HL-60 (cell line): ENCODE measurements at regions not wholly inside any gene's neighbourhood (a gene's known extent, or its start where the extent isn't known, plus 50 kb on each side); places are given as distances from the start of the nearest gene placed in this dataset.

ENCODE experiments used
- GABPA ChIP-seq: IDR thresholded peaks from 2 replicates; pipeline ENCODE4 v1.6.1; 2012; ENCODE audit warnings: low read depth
- POLR2AphosphoS5 ChIP-seq: IDR thresholded peaks from 2 replicates; pipeline ENCODE4 v1.6.1; 2012; ENCODE audit warnings: low read depth
- SPI1 ChIP-seq: IDR thresholded peaks from 2 replicates; pipeline ENCODE4 v1.6.1; 2012; ENCODE audit warnings: low read depth, mild to moderate bottlenecking, borderline replicate concordance
- TF ChIP-seq, protein P1 (sequence below): IDR thresholded peaks from one replicate; pipeline ENCODE4 v1.5.1; 2011; ENCODE audit warnings: low read length, control low read depth, inconsistent platforms; ENCODE audit not compliant: insufficient read depth
- TF ChIP-seq, protein P2 (sequence below): IDR thresholded peaks from 2 replicates; pipeline ENCODE4 v1.6.1; 2012; ENCODE audit warnings: low read depth; ENCODE audit not compliant: insufficient replicate concordance

GRCh38 chr1:157410457-157410856 lies 141.9 kb downstream of the FCRL5 start:
- TF ChIP-seq, protein P1, sequence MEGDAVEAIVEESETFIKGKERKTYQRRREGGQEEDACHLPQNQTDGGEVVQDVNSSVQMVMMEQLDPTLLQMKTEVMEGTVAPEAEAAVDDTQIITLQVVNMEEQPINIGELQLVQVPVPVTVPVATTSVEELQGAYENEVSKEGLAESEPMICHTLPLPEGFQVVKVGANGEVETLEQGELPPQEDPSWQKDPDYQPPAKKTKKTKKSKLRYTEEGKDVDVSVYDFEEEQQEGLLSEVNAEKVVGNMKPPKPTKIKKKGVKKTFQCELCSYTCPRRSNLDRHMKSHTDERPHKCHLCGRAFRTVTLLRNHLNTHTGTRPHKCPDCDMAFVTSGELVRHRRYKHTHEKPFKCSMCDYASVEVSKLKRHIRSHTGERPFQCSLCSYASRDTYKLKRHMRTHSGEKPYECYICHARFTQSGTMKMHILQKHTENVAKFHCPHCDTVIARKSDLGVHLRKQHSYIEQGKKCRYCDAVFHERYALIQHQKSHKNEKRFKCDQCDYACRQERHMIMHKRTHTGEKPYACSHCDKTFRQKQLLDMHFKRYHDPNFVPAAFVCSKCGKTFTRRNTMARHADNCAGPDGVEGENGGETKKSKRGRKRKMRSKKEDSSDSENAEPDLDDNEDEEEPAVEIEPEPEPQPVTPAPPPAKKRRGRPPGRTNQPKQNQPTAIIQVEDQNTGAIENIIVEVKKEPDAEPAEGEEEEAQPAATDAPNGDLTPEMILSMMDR: no peak
- TF ChIP-seq POLR2AphosphoS5 (no peak), GABPA (no peak), SPI1 (no peak)
- TF ChIP-seq, protein P2, sequence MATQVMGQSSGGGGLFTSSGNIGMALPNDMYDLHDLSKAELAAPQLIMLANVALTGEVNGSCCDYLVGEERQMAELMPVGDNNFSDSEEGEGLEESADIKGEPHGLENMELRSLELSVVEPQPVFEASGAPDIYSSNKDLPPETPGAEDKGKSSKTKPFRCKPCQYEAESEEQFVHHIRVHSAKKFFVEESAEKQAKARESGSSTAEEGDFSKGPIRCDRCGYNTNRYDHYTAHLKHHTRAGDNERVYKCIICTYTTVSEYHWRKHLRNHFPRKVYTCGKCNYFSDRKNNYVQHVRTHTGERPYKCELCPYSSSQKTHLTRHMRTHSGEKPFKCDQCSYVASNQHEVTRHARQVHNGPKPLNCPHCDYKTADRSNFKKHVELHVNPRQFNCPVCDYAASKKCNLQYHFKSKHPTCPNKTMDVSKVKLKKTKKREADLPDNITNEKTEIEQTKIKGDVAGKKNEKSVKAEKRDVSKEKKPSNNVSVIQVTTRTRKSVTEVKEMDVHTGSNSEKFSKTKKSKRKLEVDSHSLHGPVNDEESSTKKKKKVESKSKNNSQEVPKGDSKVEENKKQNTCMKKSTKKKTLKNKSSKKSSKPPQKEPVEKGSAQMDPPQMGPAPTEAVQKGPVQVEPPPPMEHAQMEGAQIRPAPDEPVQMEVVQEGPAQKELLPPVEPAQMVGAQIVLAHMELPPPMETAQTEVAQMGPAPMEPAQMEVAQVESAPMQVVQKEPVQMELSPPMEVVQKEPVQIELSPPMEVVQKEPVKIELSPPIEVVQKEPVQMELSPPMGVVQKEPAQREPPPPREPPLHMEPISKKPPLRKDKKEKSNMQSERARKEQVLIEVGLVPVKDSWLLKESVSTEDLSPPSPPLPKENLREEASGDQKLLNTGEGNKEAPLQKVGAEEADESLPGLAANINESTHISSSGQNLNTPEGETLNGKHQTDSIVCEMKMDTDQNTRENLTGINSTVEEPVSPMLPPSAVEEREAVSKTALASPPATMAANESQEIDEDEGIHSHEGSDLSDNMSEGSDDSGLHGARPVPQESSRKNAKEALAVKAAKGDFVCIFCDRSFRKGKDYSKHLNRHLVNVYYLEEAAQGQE: no peak
